Rectal smooth muscle tissue (tissue), 1 donor: ENCODE measurements at regions not wholly inside any gene's neighbourhood (a gene's known extent, or its start where the extent isn't known, plus 50 kb on each side); places are given as distances from the start of the nearest gene placed in this dataset.
"Not testable (repeated sequence)": the region's sequence is repeated elsewhere in the genome, so short reads cannot be mapped to it uniquely, and the experiment has no call there.

Experiments
- H3K27ac ChIP-seq: one replicate; pipeline ENCODE4 v1.7.0; 2013; ENCODE audit warnings: low read depth, low read length, inconsistent platforms
- H3K27me3 ChIP-seq: one replicate; pipeline ENCODE4 v1.7.0; 2013; ENCODE audit warnings: low read length; ENCODE audit not compliant: control insufficient read depth, insufficient read depth
- H3K36me3 ChIP-seq: one replicate; pipeline ENCODE4 v1.7.0; 2013; ENCODE audit warnings: low read length; ENCODE audit not compliant: control insufficient read depth, insufficient read depth
- H3K4me1 ChIP-seq: one replicate; pipeline ENCODE4 v1.7.0; 2013; ENCODE audit warnings: low read length; ENCODE audit not compliant: control insufficient read depth, insufficient read depth
- H3K4me3 ChIP-seq: one replicate; pipeline ENCODE4 v1.7.0; 2013; ENCODE audit warnings: low read length
- H3K9ac ChIP-seq: one replicate; pipeline ENCODE4 v1.7.0; 2013; ENCODE audit warnings: low read length

DNA sequence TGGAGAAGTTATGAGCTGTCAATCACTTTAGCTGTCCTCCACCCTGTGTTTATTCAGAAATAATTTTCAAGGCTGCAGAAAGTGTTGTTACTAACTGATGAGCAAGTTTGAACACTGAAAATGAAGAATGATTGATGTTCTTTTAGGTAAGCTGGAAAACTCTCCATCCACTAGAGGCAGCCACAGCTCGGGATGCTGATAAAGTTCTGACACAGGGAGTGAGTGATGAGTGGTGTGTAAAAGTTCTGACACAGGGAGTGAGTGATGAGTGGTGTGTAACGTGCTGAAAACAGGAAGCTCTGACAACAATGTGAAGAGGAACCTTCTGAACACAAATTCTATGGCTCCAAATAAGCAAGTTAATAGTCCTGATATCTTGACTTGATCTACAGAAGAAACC, 197.5 kb upstream of the PTBP2 start:
- Histone ChIP-seq H3K36me3 (no peaks in the 10 kb centered on the region), H3K4me1 (peaks cover 3% of the 10 kb centered on the region), H3K27me3 (no peaks in the 10 kb centered on the region), H3K27ac (no peak overlapping the region), H3K4me3 (no peak overlapping the region), H3K9ac (no peak overlapping the region)

GRCh38 chr1:96525657-96526557, 195.7 kb upstream of the PTBP2 start:
- Histone ChIP-seq H3K9ac (no peak overlapping the region), H3K36me3 (no peaks in the 10 kb centered on the region), H3K27me3 (no peaks in the 10 kb centered on the region), H3K4me3 (no peak overlapping the region), H3K27ac (no peak overlapping the region), H3K4me1 (no peaks in the 10 kb centered on the region)

DNA sequence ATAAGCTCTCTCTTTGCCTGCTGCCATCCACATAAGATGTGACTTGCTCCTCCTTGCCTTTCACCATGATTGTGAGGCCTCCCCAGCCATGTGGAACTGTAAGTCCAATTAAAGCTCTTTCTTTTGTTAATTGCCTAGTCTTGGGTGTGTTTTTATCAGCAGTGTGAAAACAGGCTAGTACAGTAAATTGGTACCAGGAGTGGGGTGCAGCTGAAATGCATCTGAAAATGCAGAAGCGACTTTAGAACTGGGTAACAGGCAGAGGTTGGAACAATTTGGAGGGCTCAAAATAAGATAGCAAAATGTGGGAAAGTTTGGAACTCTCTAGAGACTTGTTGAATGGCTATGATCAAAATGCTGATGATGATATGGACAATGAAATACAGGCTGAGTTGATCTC, 192.9 kb upstream of the PTBP2 start:
- H3K4me3 ChIP-seq, H3K27ac ChIP-seq, H3K36me3 ChIP-seq, H3K4me1 ChIP-seq, H3K9ac ChIP-seq, H3K27me3 ChIP-seq: not testable (repeated sequence)

GRCh38 chr1:96533820-96534219, 187.8 kb upstream of the PTBP2 start:
- no peaks in the 10 kb centered on the region for H3K36me3 ChIP-seq
- H3K27ac ChIP-seq = no peak overlapping the region
- no peak overlapping the region for H3K4me3 ChIP-seq
- peaks cover 14% of the 10 kb centered on the region for H3K4me1 ChIP-seq
- H3K9ac ChIP-seq = no peak overlapping the region
- H3K27me3 ChIP-seq = no peaks in the 10 kb centered on the region

- H3K9ac ChIP-seq = no peak overlapping the region
- no peak overlapping the region for H3K4me3 ChIP-seq
- peak overlapping the region; percentile 64 for H3K27ac ChIP-seq
- H3K4me1 ChIP-seq = peaks cover 22% of the 10 kb centered on the region
- H3K36me3 ChIP-seq = no peaks in the 10 kb centered on the region
- no peaks in the 10 kb centered on the region for H3K27me3 ChIP-seq
Measured at GRCh38 chr1:96536581-96536980, 185.0 kb upstream of the PTBP2 start.

DNA sequence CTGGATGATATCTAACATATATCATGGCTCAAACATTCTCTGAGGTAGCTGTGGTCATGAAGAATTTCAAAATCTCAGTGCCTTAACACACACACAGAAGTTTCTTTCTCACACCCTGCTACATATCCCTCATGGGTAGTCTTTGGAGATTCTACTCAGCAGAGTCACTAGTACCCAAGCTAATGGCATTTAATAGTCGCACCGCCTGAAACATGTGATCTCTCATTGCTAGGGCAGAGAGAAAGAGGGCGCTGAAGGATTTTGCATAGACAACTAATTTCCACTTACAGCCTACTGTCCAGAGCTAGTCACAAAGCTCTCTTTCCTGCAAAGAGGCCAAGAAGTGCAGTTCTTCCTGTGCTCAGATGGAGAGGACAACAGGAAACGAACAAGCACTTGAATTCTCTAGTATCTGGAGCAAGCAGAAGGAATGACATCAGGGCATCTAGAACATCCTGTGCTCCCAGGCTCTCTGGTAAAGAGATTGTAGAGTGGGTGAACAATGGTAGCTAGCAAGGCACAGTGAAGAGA, 183.4 kb upstream of the PTBP2 start:
- Histone ChIP-seq H3K27me3 (no peaks in the 10 kb centered on the region), H3K9ac (no peak overlapping the region), H3K4me3 (no peak overlapping the region), H3K36me3 (no peaks in the 10 kb centered on the region), H3K4me1 (peaks cover 22% of the 10 kb centered on the region), H3K27ac (peak overlapping the region; percentile 92)

GRCh38 chr1:96538883-96539282, 182.7 kb upstream of the PTBP2 start:
- Histone ChIP-seq H3K4me3 (no peak overlapping the region), H3K36me3 (no peaks in the 10 kb centered on the region), H3K4me1 (peaks cover 22% of the 10 kb centered on the region), H3K27me3 (no peaks in the 10 kb centered on the region), H3K9ac (no peak overlapping the region), H3K27ac (peak overlapping the region; percentile 92)

- no peaks in the 10 kb centered on the region for H3K27me3 ChIP-seq
- H3K27ac ChIP-seq = peak overlapping the region; percentile 33
- H3K9ac ChIP-seq = no peak overlapping the region
- H3K4me1 ChIP-seq = peaks cover 22% of the 10 kb centered on the region
- no peaks in the 10 kb centered on the region for H3K36me3 ChIP-seq
- no peak overlapping the region for H3K4me3 ChIP-seq
Measured at GRCh38 chr1:96541491-96541890, 180.1 kb upstream of the PTBP2 start.

DNA sequence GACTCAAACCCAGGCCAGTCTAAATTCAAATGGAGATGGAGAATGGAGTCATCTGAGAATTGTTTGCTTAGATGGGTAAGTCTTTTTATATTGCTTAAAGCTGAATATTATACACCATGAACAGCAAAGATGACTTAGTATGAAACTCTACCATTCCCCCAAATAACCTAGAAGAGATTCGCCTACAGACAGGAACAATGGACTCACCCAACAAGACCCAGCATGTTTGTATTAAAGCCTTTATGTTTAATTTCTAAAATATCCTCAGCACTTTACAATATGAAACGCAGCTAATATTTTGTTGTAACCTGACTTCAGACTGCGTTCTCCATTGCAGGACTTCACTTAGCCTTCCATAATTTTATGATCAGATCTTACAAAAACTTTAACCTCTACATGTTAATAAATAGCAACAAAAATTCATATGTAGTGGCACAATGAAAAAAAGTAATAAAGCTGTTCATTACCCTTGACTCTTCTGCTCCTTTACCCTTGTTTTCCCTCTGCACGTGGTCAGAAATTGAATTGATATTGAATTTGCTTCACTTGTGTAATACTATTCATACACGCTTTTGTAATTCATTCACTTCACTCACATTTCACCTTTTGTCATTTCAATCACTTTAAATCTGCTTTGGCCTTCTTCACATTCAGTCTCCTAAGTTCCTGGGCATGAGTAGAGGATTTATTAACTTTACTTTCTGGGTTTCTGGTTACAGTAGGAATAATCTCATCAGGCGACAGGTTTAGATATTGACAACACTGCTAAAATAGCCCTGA, 177.3 kb upstream of the PTBP2 start:
- no peaks in the 10 kb centered on the region for H3K36me3 ChIP-seq
- H3K27ac ChIP-seq = no peak overlapping the region
- H3K4me3 ChIP-seq = no peak overlapping the region
- no peak overlapping the region for H3K9ac ChIP-seq
- H3K4me1 ChIP-seq = peaks cover 8% of the 10 kb centered on the region
- H3K27me3 ChIP-seq = no peaks in the 10 kb centered on the region

GRCh38 chr1:96544831-96545221, 176.8 kb upstream of the PTBP2 start:
- Histone ChIP-seq H3K27me3 (no peaks in the 10 kb centered on the region), H3K27ac (no peak overlapping the region), H3K9ac (no peak overlapping the region), H3K4me1 (peaks cover 3% of the 10 kb centered on the region), H3K36me3 (no peaks in the 10 kb centered on the region), H3K4me3 (no peak overlapping the region)

DNA sequence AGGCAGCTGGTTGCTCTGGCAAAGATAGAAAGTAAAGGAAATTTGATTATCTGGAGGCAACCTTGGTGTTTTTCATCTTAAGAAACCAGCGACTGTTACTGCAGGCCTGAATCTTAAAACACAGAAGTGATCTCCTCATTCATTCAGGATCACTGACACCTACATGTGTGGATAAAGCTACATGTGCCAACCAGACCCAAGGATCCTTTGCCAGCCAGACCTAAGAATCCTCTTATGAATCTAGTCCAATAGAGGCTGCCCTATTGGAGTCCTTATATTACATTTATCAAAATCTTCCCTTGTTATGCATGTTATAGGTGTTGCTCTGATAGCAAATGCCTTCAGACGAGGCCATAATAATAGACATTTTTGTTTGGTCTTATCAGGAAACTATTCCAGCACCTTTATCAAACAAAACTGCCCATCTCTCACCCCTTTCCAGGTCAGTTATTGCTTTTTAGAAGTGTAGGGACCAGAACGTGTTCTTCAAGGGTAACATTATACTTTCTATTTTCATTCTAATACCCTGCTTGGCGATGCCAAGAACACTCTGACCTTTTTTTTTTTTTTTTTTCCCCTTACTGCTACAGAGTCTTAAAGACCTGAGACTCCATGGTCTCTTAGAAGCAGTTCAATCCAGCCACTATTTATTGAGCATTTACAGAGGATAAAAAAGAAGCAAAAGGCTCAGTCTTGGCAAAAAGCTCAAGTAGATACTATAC, 175.5 kb upstream of the PTBP2 start:
- H3K4me3 ChIP-seq = no peak overlapping the region
- no peaks in the 10 kb centered on the region for H3K36me3 ChIP-seq
- no peak overlapping the region for H3K27ac ChIP-seq
- H3K9ac ChIP-seq = no peak overlapping the region
- H3K4me1 ChIP-seq = no peaks in the 10 kb centered on the region
- H3K27me3 ChIP-seq = no peaks in the 10 kb centered on the region

DNA sequence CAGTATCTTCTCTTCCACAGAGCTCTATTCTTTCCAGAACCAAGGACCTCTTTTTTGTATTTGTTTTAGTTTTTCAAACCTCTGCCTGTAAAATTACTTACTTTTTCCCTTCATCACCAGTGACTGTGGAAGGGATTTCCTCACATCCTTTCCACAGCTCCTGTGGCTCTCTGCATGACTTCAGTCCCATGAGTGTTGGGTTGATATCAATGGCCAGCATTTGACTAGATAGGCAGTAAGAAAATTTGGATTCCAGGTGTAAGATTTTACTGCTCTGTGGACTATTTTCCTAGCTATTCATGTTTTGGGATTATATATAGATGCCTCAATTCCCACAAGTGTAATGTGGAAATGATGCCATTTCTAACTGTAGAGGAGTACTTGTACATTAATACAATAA, 171.5 kb upstream of the PTBP2 start:
- no peak overlapping the region for H3K4me3 ChIP-seq
- no peaks in the 10 kb centered on the region for H3K27me3 ChIP-seq
- H3K9ac ChIP-seq = no peak overlapping the region
- no peak overlapping the region for H3K27ac ChIP-seq
- no peaks in the 10 kb centered on the region for H3K36me3 ChIP-seq
- no peaks in the 10 kb centered on the region for H3K4me1 ChIP-seq
